ENCODE measurements at regions not wholly inside any gene's neighbourhood (a gene's known extent, or its start where the extent isn't known, plus 50 kb on each side); places are given as distances from the start of the nearest gene placed in this dataset.

DNA sequence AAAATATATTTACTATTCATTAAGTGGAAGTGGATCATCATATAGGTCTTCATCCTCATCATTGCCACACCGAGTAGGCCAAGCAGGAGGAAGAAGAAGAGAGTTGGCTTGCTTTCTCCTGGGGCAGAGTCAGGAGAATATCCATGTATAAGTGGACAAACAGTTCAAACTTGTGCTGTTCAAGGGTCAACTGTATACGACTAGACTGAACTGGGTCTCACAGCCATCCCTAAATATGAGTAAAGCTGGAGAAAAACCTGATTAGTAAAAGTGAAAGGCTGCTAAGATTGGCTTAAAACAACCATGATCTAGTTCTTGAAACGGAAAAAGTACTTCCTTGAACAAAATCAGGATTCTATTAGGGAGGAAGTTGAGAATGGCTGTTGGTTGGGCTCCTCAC is 276.7 kb upstream of the ADRA1B start:
- in situ Hi-C loops (cut with MboI) = no loop called here
- Histone ChIP-seq H3K9ac (no peak overlapping the region), H4K20me1 (ENCODE audit: insufficient read depth) (no peaks in the 10 kb centered on the region), H3K27me3 (replicated peaks; ENCODE audit: insufficient read depth) (peaks cover 24% of the 10 kb centered on the region), H3K4me1 (ENCODE audit: insufficient read depth) (no peaks in the 10 kb centered on the region), H3K36me3 (ENCODE audit: low read depth) (no peaks in the 10 kb centered on the region), H3K9me3 (ENCODE audit: low read depth) (no peaks in the 10 kb centered on the region), H3K4me2 (ENCODE audit: unreplicated experiment) (no peak overlapping the region), H3F3A (ENCODE audit: insufficient read depth) (no peaks in the 10 kb centered on the region), H3K4me3 (no peak overlapping the region), H2AFZ (no peak overlapping the region), H3K79me2 (ENCODE audit: insufficient read depth) (no peaks in the 10 kb centered on the region), H3K9me2 (ENCODE audit: insufficient read depth) (no peaks in the 10 kb centered on the region), H3K27ac (no peak overlapping the region)
- 43 to 57% methylated on average over 3 of the region's 3 CpGs for WGBS, 2 experiments (ENCODE audit: low coverage in 1 of 2, low lambda C conversion rate in 2 of 2, missing lambda C conversion rate in 2 of 2)
- no peak for DNase-seq
- TF ChIP-seq EZH2 (IDR thresholded peaks at IDR 0.05; ENCODE audit: insufficient read depth, poor library complexity, severe bottlenecking) (no peak), EZH2phosphoT487 (IDR thresholded peaks at IDR 0.05; ENCODE audit: insufficient read depth, low read depth) (no peak)

DNA sequence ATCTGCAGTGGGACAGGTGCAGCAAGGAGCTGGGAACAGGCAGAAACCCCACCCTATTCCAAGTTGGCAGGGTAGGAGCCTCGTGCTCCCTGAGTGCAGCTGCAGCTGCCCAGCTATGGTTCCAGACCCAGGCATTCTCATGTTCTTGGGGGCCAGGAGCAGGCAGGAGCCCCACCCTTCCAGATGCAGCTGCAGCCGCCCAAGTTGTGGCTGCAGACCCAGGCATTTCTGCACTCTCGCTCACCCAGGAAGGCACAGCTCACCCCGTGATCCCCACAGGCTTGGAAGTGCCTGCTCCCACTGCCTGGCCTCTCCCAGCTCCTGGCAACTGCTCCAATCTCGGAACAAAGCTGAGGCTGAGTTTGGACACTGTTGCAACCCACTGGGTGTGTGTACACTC is 275.8 kb upstream of the ADRA1B start:
- in situ Hi-C loops (cut with MboI) = no loop called here
- no peak overlapping the region for H3K4me3 ChIP-seq
- H3K36me3 ChIP-seq (ENCODE audit: low read depth) = no peaks in the 10 kb centered on the region
- H4K20me1 ChIP-seq (ENCODE audit: insufficient read depth) = no peaks in the 10 kb centered on the region
- peaks cover 24% of the 10 kb centered on the region for H3K27me3 ChIP-seq (replicated peaks; ENCODE audit: insufficient read depth)
- no peak overlapping the region for H3K27ac ChIP-seq
- H3K9me3 ChIP-seq (ENCODE audit: low read depth) = no peaks in the 10 kb centered on the region
- WGBS, 2 experiments (ENCODE audit: low coverage in 1 of 2, low lambda C conversion rate in 2 of 2, missing lambda C conversion rate in 2 of 2) = 54 to 71% methylated on average over 5 of the region's 5 CpGs
- H3K4me1 ChIP-seq (ENCODE audit: insufficient read depth) = no peaks in the 10 kb centered on the region
- no peaks in the 10 kb centered on the region for H3K79me2 ChIP-seq (ENCODE audit: insufficient read depth)
- TF ChIP-seq EZH2 (IDR thresholded peaks at IDR 0.05; ENCODE audit: insufficient read depth, poor library complexity, severe bottlenecking) (no peak), EZH2phosphoT487 (IDR thresholded peaks at IDR 0.05; ENCODE audit: insufficient read depth, low read depth) (no peak)
- no peak overlapping the region for H2AFZ ChIP-seq
- no peak overlapping the region for H3K4me2 ChIP-seq (ENCODE audit: unreplicated experiment)
- H3F3A ChIP-seq (ENCODE audit: insufficient read depth) = no peaks in the 10 kb centered on the region
- H3K9ac ChIP-seq = no peak overlapping the region
- DNase-seq = no peak
- no peaks in the 10 kb centered on the region for H3K9me2 ChIP-seq (ENCODE audit: insufficient read depth)

DNA sequence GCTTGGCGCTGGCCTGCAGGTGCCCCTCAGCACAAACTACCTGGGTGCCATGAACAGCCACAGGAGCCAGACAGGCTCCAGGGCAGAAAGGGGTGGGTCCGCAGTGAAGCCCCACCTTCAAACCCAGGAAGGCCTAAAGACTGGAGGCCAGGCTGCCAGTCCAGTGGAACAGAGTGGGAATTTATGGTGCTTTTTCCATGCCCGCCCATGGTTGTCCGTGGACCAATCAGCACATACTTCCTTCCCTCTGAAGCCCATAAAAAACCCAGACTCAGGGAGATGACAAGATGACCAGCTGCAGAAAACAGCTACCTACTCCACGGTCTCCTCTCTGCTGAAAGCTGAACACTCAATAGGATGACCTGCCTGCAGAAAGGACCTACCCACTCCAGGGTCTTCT is 275.4 kb upstream of the ADRA1B start:
- no peaks in the 10 kb centered on the region for H3K36me3 ChIP-seq (ENCODE audit: low read depth)
- 54 to 73% methylated on average over 4 to 5 of the region's 5 CpGs for WGBS, 2 experiments (ENCODE audit: low coverage in 1 of 2, low lambda C conversion rate in 2 of 2, missing lambda C conversion rate in 2 of 2)

DNA sequence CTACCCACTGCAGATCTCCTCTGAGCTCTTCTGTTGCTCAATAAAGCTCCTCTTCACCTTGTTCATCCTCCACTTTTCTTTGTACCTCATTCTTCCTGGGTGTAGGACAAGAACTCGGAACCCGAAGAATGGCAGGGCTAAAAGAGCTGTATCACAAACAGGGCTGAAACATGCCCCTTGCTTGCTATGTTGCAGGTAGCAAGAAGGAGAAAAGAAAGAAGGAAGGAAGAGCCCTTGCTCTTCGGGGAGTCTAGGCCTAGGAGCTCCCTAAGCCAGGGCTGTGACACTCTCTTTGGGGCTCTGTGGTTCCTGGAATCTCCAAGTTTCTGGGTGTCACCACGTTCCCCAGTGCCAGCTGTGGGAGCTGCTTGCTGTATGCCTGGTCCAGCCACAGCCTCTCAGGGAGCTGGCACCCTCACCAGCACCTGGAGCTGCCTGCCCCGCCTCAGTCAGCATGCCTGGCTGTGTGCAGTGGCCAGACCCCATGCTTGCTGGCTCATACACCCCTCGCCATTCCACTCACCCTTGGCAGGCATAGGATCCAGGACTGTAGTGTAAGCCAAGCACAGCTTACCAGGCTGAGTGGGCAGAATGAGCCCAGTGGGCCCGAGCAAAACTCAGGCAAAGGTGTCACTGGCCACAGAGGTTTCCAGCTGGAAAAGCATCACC is 274.8 kb upstream of the ADRA1B start:
- Histone ChIP-seq H2AFZ (no peak overlapping the region), H3K9me3 (ENCODE audit: low read depth) (no peaks in the 10 kb centered on the region), H3K4me1 (ENCODE audit: insufficient read depth) (no peaks in the 10 kb centered on the region), H3K79me2 (ENCODE audit: insufficient read depth) (no peaks in the 10 kb centered on the region), H3K27ac (no peak overlapping the region), H3K9ac (no peak overlapping the region), H3K36me3 (ENCODE audit: low read depth) (no peaks in the 10 kb centered on the region), H3K4me3 (no peak overlapping the region), H4K20me1 (ENCODE audit: insufficient read depth) (no peaks in the 10 kb centered on the region), H3F3A (ENCODE audit: insufficient read depth) (no peaks in the 10 kb centered on the region), H3K27me3 (replicated peaks; ENCODE audit: insufficient read depth) (peaks cover 24% of the 10 kb centered on the region), H3K9me2 (ENCODE audit: insufficient read depth) (no peaks in the 10 kb centered on the region), H3K4me2 (ENCODE audit: unreplicated experiment) (no peak overlapping the region)
- in situ Hi-C loops (cut with MboI) = no loop called here
- no peak for DNase-seq
- no peak for TF ChIP-seq EZH2phosphoT487 (IDR thresholded peaks at IDR 0.05; ENCODE audit: insufficient read depth, low read depth)
- no peak for TF ChIP-seq EZH2 (IDR thresholded peaks at IDR 0.05; ENCODE audit: insufficient read depth, poor library complexity, severe bottlenecking)
- 48 to 52% methylated on average over 7 of the region's 7 CpGs for WGBS, 2 experiments (ENCODE audit: low coverage in 1 of 2, low lambda C conversion rate in 2 of 2, missing lambda C conversion rate in 2 of 2)

More for the DNA sequence above, 275.4 kb upstream of the ADRA1B start:
- Histone ChIP-seq H3K4me2 (ENCODE audit: unreplicated experiment) (no peak overlapping the region), H3K4me1 (ENCODE audit: insufficient read depth) (no peaks in the 10 kb centered on the region), H3K27me3 (replicated peaks; ENCODE audit: insufficient read depth) (peaks cover 24% of the 10 kb centered on the region), H3K9me2 (ENCODE audit: insufficient read depth) (no peaks in the 10 kb centered on the region), H3K9ac (no peak overlapping the region), H3K9me3 (ENCODE audit: low read depth) (no peaks in the 10 kb centered on the region), H3K27ac (no peak overlapping the region), H3K4me3 (no peak overlapping the region), H3F3A (ENCODE audit: insufficient read depth) (no peaks in the 10 kb centered on the region), H4K20me1 (ENCODE audit: insufficient read depth) (no peaks in the 10 kb centered on the region), H2AFZ (no peak overlapping the region), H3K79me2 (ENCODE audit: insufficient read depth) (no peaks in the 10 kb centered on the region)
- DNase-seq = no peak
- TF ChIP-seq EZH2 (IDR thresholded peaks at IDR 0.05; ENCODE audit: insufficient read depth, poor library complexity, severe bottlenecking) (no peak), EZH2phosphoT487 (IDR thresholded peaks at IDR 0.05; ENCODE audit: insufficient read depth, low read depth) (no peak)
- in situ Hi-C loops (cut with MboI) = no loop called here

Measured in GM23248 (cell line).